ENCODE measurements at regions not wholly inside any gene's neighbourhood (a gene's known extent, or its start where the extent isn't known, plus 50 kb on each side); places are given as distances from the start of the nearest gene placed in this dataset.

DNA sequence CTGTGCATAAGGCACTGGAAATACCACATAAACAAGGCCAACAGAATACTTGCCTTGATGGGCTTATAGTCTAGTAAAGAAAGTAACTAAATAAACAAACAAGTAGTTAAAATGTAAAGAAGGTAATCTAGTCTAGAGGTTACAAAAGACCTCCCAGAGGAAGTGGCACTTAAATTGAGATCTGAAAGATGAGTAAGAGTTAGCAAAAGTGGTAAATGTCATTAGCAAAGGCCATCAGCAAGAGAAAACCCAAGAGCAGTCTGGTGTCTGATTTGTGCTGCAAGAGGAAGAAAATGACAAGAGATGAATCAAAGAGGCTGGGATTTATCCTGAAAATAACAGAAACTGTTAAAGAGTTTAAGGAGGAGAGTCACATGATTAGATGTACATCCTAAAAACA, 96.6 kb upstream of the SMLR1 start:
- TF ChIP-seq, protein P1, sequence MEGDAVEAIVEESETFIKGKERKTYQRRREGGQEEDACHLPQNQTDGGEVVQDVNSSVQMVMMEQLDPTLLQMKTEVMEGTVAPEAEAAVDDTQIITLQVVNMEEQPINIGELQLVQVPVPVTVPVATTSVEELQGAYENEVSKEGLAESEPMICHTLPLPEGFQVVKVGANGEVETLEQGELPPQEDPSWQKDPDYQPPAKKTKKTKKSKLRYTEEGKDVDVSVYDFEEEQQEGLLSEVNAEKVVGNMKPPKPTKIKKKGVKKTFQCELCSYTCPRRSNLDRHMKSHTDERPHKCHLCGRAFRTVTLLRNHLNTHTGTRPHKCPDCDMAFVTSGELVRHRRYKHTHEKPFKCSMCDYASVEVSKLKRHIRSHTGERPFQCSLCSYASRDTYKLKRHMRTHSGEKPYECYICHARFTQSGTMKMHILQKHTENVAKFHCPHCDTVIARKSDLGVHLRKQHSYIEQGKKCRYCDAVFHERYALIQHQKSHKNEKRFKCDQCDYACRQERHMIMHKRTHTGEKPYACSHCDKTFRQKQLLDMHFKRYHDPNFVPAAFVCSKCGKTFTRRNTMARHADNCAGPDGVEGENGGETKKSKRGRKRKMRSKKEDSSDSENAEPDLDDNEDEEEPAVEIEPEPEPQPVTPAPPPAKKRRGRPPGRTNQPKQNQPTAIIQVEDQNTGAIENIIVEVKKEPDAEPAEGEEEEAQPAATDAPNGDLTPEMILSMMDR (IDR thresholded peaks at IDR 0.05; ENCODE audit: low read depth, low read length, missing input control), result no peak
- TF ChIP-seq FOXA1 (IDR thresholded peaks at IDR 0.05), result no peak
